ENCODE measurements at regions not wholly inside any gene's neighbourhood (a gene's known extent, or its start where the extent isn't known, plus 50 kb on each side); places are given as distances from the start of the nearest gene placed in this dataset.

DNA sequence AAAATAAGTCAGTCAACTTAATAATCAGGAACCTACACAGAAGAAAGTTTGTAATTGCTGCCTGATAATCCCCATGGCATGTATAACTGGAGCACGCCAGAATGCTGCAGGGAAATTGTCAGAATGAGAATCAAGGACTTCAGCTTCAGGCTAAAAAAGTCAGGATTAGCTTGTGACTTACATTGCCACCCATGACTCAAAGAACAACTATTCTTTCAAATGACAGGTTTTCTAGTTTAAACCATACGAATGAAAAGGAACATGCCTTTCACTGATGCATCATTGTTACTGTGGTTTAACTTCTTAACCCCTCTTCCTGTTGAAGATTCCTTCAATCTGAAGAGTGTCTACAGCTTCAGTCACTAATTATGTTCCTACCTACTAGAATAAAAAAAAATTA lies 112.4 kb downstream of the ISL1 start:
- H3K27ac Mint-ChIP-seq (ENCODE audit: unreplicated experiment), result no peak overlapping the region
- no peaks in the 10 kb centered on the region for H3K36me3 Mint-ChIP-seq (ENCODE audit: low read depth)
- H3K4me1 Mint-ChIP-seq (ENCODE audit: low read depth), result peaks cover 6% of the 10 kb centered on the region
- TF ChIP-seq, protein P1, sequence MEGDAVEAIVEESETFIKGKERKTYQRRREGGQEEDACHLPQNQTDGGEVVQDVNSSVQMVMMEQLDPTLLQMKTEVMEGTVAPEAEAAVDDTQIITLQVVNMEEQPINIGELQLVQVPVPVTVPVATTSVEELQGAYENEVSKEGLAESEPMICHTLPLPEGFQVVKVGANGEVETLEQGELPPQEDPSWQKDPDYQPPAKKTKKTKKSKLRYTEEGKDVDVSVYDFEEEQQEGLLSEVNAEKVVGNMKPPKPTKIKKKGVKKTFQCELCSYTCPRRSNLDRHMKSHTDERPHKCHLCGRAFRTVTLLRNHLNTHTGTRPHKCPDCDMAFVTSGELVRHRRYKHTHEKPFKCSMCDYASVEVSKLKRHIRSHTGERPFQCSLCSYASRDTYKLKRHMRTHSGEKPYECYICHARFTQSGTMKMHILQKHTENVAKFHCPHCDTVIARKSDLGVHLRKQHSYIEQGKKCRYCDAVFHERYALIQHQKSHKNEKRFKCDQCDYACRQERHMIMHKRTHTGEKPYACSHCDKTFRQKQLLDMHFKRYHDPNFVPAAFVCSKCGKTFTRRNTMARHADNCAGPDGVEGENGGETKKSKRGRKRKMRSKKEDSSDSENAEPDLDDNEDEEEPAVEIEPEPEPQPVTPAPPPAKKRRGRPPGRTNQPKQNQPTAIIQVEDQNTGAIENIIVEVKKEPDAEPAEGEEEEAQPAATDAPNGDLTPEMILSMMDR (IDR thresholded peaks at IDR 0.05), result no peak
- no peak overlapping the region for H3K4me3 Mint-ChIP-seq (ENCODE audit: unreplicated experiment)
- H3K27me3 Mint-ChIP-seq (ENCODE audit: low read depth), result peaks cover 3% of the 10 kb centered on the region
- no peaks in the 10 kb centered on the region for H3K9me3 Mint-ChIP-seq (ENCODE audit: low read depth)
- no peak for DNase-seq (ENCODE audit: low spot score)

DNA sequence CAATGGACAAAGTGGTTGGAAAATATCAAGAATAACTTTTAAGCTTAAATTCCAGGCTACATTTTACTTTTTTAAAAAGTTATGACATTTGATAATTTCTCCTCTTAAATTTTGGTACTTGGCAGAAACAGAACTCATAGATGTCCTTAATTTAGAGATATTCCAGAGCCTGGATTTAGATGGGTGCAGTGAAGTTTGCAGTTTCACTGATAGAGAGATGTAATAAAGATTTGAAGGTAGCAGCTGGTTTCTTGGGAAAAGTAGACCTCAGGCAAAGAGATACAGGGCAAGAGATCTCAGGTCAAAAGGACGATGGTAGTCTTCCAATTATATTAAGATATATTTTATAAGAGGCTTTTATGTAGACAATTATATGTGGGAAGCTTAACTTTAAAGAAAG lies 134.6 kb downstream of the ISL1 start:
- Mint-ChIP-seq H3K4me3 (ENCODE audit: unreplicated experiment) (no peak overlapping the region), H3K27me3 (ENCODE audit: low read depth) (peaks cover 25% of the 10 kb centered on the region), H3K36me3 (ENCODE audit: low read depth) (no peaks in the 10 kb centered on the region), H3K27ac (ENCODE audit: unreplicated experiment) (no peak overlapping the region), H3K9me3 (ENCODE audit: low read depth) (no peaks in the 10 kb centered on the region), H3K4me1 (ENCODE audit: low read depth) (no peaks in the 10 kb centered on the region)
- no peak for DNase-seq (ENCODE audit: low spot score)
- TF ChIP-seq, protein P1 (IDR thresholded peaks at IDR 0.05), result no peak

DNA sequence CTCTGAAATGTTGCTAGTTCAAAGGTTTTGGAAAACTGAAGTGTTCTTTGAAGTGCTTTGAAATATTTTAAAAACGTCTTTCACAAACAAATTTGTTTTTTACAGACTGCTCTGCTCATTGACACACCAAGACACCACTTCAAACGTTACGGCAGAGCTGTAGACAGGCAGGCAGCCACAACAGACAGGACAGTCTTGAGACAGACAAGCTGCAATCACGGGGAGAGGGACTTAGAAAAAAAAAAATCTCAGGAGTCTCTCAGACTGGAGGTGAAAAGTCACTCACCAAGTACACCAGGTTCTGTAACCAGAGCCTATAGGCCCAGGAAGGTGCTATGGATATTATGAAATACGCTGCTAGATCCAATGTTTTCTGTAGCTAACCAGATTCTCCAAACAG lies 135.4 kb downstream of the ISL1 start:
- Mint-ChIP-seq H3K27me3 (ENCODE audit: low read depth) (peaks cover 24% of the 10 kb centered on the region), H3K36me3 (ENCODE audit: low read depth) (no peaks in the 10 kb centered on the region), H3K4me1 (ENCODE audit: low read depth) (no peaks in the 10 kb centered on the region), H3K9me3 (ENCODE audit: low read depth) (no peaks in the 10 kb centered on the region), H3K4me3 (ENCODE audit: unreplicated experiment) (no peak overlapping the region), H3K27ac (ENCODE audit: unreplicated experiment) (no peak overlapping the region)
- TF ChIP-seq, protein P1 (IDR thresholded peaks at IDR 0.05), result no peak
- no peak for DNase-seq (ENCODE audit: low spot score)

DNA sequence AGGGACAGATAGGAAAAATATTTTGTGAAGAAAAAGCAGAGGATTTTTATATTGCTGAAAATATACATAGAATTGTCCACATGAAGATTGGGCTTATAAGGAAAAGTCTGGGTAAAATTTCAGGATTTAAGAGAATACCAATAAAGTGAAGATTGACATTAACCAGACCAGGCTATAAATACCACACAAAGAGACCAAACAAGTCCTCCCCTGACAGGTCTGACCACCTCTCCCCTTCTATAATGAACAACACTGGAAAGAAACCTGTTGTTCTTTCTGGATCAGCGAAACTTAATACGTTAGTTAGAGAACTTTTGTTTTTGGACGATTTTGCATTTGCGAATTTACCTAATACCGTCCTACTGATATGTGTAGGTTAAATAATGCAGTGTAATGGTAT lies 138.3 kb downstream of the ISL1 start:
- DNase-seq (ENCODE audit: low spot score), result no peak
- H3K9me3 Mint-ChIP-seq (ENCODE audit: low read depth), result no peaks in the 10 kb centered on the region
- no peaks in the 10 kb centered on the region for H3K36me3 Mint-ChIP-seq (ENCODE audit: low read depth)
- TF ChIP-seq, protein P1 (IDR thresholded peaks at IDR 0.05), result no peak
- H3K4me1 Mint-ChIP-seq (ENCODE audit: low read depth), result no peaks in the 10 kb centered on the region
- H3K4me3 Mint-ChIP-seq (ENCODE audit: unreplicated experiment), result no peak overlapping the region
- H3K27me3 Mint-ChIP-seq (ENCODE audit: low read depth), result peaks cover 19% of the 10 kb centered on the region
- no peak overlapping the region for H3K27ac Mint-ChIP-seq (ENCODE audit: unreplicated experiment)

DNA sequence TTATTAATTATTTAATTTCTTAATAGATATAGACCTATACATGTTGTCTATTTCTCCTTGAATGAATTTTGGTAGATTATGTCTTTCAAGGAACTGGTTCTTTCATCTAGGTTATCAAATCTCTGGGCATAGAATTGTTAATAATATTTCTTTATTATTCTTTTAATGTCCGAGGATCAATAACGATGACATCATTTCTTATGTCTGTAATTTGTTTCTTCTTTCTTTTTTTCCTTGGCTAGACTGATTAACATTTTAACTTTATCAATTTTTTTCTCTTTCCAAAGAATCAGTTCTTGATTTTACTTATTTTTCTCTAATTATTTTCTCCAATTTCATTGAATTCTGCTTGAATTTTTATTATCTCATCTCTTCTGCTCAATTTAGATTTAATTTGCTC lies 156.0 kb downstream of the ISL1 start:
- Mint-ChIP-seq H3K4me1 (ENCODE audit: low read depth) (no peaks in the 10 kb centered on the region), H3K27me3 (ENCODE audit: low read depth) (no peaks in the 10 kb centered on the region), H3K36me3 (ENCODE audit: low read depth) (no peaks in the 10 kb centered on the region), H3K4me3 (ENCODE audit: unreplicated experiment) (no peak overlapping the region), H3K9me3 (ENCODE audit: low read depth) (peaks cover 9% of the 10 kb centered on the region), H3K27ac (ENCODE audit: unreplicated experiment) (no peak overlapping the region)
- DNase-seq (ENCODE audit: low spot score), result no peak
- TF ChIP-seq, protein P1 (IDR thresholded peaks at IDR 0.05), result no peak

All from chondrocyte (in vitro differentiated cells).